ENCODE measurements at regions not wholly inside any gene's neighbourhood (a gene's known extent, or its start where the extent isn't known, plus 50 kb on each side); places are given as distances from the start of the nearest gene placed in this dataset.

DNA sequence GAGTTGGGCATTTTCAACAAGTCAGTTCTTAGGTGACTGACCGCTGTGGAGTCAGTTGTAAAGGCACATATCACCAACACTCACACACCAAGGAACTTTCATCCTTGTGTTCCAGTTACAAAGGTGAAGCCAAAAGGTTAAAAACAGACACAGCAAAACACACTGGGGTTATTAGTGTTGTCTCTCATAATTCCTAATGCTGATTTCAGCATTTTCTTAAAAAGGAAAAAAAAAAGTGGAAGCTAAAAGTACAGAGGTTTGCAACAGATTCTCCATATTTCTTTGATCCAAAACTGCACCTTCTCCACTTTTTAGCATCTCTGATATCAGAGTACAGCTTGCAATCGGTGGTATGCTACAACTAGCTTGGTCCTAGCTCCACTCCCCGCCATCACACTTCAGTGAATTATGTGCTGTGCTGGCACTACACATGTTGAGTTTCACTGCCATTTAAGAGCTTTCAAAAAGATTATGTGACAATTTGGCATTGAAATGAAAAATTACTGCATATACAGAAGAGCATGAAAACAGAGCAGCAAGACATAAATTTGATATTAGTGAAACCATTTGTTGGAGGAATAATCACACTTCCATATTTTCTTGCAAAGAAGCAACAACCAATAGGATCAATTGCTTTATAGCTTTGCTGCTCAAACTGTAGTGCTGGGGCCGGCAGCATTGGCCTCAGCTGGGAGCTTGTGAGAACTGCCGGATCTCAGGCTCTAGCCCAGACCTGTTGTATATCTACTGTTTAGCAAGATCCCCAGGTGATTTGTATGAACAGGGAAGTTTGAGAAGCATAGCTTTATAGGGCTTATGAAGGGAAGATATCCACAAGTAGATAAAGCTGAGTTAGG lies 62.3 kb upstream of the DAPL1 start:
- Histone ChIP-seq H3K79me2 (ENCODE audit: control insufficient read depth in 1 of 2, insufficient read depth in 2 of 2, low read length in 2 of 2) (no peaks in the 10 kb centered on the region), H2BK15ac (ENCODE audit: low read length) (no peak overlapping the region), H3K18ac (ENCODE audit: extremely low read depth, low read length) (no peak overlapping the region), H2BK12ac (ENCODE audit: low read depth, low read length) (no peak overlapping the region), H3K9me3 (ENCODE audit: insufficient read depth in 2 of 2, low read depth in 1 of 2, low read length in 1 of 2) (no peaks in the 10 kb centered on the region), H2AFZ (ENCODE audit: low read length) (no peak overlapping the region), H4K91ac (replicated peaks; ENCODE audit: insufficient read length, low read length) (no peak overlapping the region), H3K23me2 (ENCODE audit: low read depth, low read length) (no peaks in the 10 kb centered on the region), H2AK5ac (ENCODE audit: low read depth, low read length) (no peak overlapping the region), H2BK20ac (ENCODE audit: low read length) (no peak overlapping the region), H3K4ac (replicated peaks; ENCODE audit: insufficient read length, low read depth, low read length) (no peak overlapping the region), H4K5ac (ENCODE audit: insufficient read length, low read depth, low read length) (no peak overlapping the region), H2BK120ac (replicated peaks; ENCODE audit: low read depth, low read length) (no peak overlapping the region), H3K27me3 (replicated peaks in 1 of 4; ENCODE audit: control insufficient read depth in 3 of 4, extremely low read depth in 1 of 4, insufficient read depth in 3 of 4, low read length in 3 of 4) (no peaks in the 10 kb centered on the region; a peak in 1 of 7 replicates), H3K4me3 (ENCODE audit: extremely low read depth in 1 of 4, insufficient read depth in 2 of 4, low read depth in 3 of 4, low read length in 4 of 4) (no peak overlapping the region), H3K14ac (ENCODE audit: insufficient read length) (no peak overlapping the region), H3K27ac (ENCODE audit: low read depth, low read length) (no peak overlapping the region), H3K36me3 (ENCODE audit: control insufficient read depth in 2 of 4, insufficient read depth in 4 of 4, low read length in 3 of 4) (no peaks in the 10 kb centered on the region), H3K56ac (replicated peaks; ENCODE audit: insufficient read length, low read depth, low read length) (no peak overlapping the region), H4K8ac (ENCODE audit: extremely low read depth, insufficient read depth, low read length) (no peak overlapping the region), H3K4me1 (replicated peaks in 1 of 4; ENCODE audit: control insufficient read depth in 3 of 4, insufficient read depth in 4 of 4, low read length in 3 of 4) (no peaks in the 10 kb centered on the region), H3K4me2 (ENCODE audit: insufficient read depth in 1 of 2, low read depth in 2 of 2, low read length in 2 of 2) (no peak overlapping the region), H4K20me1 (replicated peaks in 1 of 2; ENCODE audit: control insufficient read depth in 1 of 2, insufficient read depth in 2 of 2, low read length in 2 of 2) (no peaks in the 10 kb centered on the region), H3K9ac (replicated peaks in 1 of 4; ENCODE audit: extremely low read depth in 1 of 4, low read depth in 3 of 4, low read length in 3 of 4) (no peak overlapping the region), H3K79me1 (ENCODE audit: low read depth, low read length) (no peaks in the 10 kb centered on the region), H2BK5ac (ENCODE audit: low read depth, low read length) (no peak overlapping the region), H3K23ac (ENCODE audit: insufficient read length) (no peak overlapping the region)
- CTCF ChIA-PET (ENCODE audit: partially characterized antibody) = interaction anchor here (0.6 to 28.7 kb wide), 8 partner anchors 8 to 1145 kb away, joined by 3 to 416 read pairs (median 4); no protein-coding TSS in a partner anchor
- no peak for FAIRE-seq
- POLR2A ChIA-PET (ENCODE audit: partially characterized antibody) = interaction anchor here (0.6 to 1.1 kb wide), 2 partner anchors 9 to 359 kb away, joined by 3 to 4 read pairs; no protein-coding TSS in a partner anchor
- 83% methylated on average over 5 of the region's 5 CpGs; no CpG with 5 or more reads in 1 of the 2 experiments for WGBS, 2 experiments (ENCODE audit: extremely low coverage in 1 of 2, insufficient coverage in 1 of 2, insufficient read length in 1 of 2, insufficient replicate concordance in 2 of 2, low coverage in 1 of 2, low lambda C conversion rate in 2 of 2, missing lambda C conversion rate in 1 of 2)
- DNase-seq (ENCODE audit: low read depth in 1 of 2, low spot score in 2 of 2) = no peak
- TF ChIP-seq HDAC2 (IDR thresholded peaks at IDR 0.05; ENCODE audit: borderline replicate concordance in 1 of 2, low read depth in 2 of 2, low read length in 2 of 2) = no peak
- no peak for TF ChIP-seq CBX8 (IDR thresholded peaks at IDR 0.05; ENCODE audit: borderline replicate concordance, low read depth, low read length)
- TF ChIP-seq SP2 (IDR thresholded peaks at IDR 0.05; ENCODE audit: low read length) = no peak
- TF ChIP-seq EGR1 (IDR thresholded peaks at IDR 0.05; ENCODE audit: borderline replicate concordance, low read depth, low read length) = no peak
- no peak for TF ChIP-seq CBX5 (IDR thresholded peaks at IDR 0.05; ENCODE audit: low read depth, low read length)
- TF ChIP-seq RAD21 (IDR thresholded peaks at IDR 0.05 in 1 of 2, conservative IDR thresholded peaks at IDR 0.05 in 1 of 2; ENCODE audit: low read depth in 2 of 2, low read length in 2 of 2) = no peak
- TF ChIP-seq CREB1 (IDR thresholded peaks at IDR 0.05) = no peak
- TF ChIP-seq, protein P1, sequence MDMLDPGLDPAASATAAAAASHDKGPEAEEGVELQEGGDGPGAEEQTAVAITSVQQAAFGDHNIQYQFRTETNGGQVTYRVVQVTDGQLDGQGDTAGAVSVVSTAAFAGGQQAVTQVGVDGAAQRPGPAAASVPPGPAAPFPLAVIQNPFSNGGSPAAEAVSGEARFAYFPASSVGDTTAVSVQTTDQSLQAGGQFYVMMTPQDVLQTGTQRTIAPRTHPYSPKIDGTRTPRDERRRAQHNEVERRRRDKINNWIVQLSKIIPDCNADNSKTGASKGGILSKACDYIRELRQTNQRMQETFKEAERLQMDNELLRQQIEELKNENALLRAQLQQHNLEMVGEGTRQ (IDR thresholded peaks at IDR 0.05; ENCODE audit: low read length) = no peak
- no peak for TF ChIP-seq RNF2 (IDR thresholded peaks at IDR 0.05; ENCODE audit: borderline replicate concordance, low read depth, low read length, missing control alignments, poor library complexity, severe bottlenecking)
- TF ChIP-seq SAP30 (IDR thresholded peaks at IDR 0.05; ENCODE audit: insufficient read depth, insufficient replicate concordance, low read length) = no peak

All from H1 (cell line).